Lower lobe of right lung (tissue), 2 donors: ENCODE measurements at regions not wholly inside any gene's neighbourhood (a gene's known extent, or its start where the extent isn't known, plus 50 kb on each side); places are given as distances from the start of the nearest gene placed in this dataset.
"Not testable (repeated sequence)": the region's sequence is repeated elsewhere in the genome, so short reads cannot be mapped to it uniquely, and the experiment has no call there.

Experiments used
- ATAC-seq, 2 donors: fragments of 200-7000 bp; cut with Tn5 transposase; one replicate each; pipeline ENCODE4 v1.9.1; 2020 to 2022; ENCODE audit warnings: mild to moderate bottlenecking in 2 of 2, moderate library complexity in 2 of 2
- DNase-seq: peaks from one replicate; pipeline ENCODE4 v3.0.0-alpha.2; 2020
- H3K27ac ChIP-seq: fragments of 200-600 bp; one replicate; pipeline ENCODE4 v1.8.0; 2022
- H3K27me3 ChIP-seq: fragments of 200-600 bp; one replicate; pipeline ENCODE4 v1.8.0; 2022; ENCODE audit warnings: low read depth
- H3K36me3 ChIP-seq: fragments of 200-600 bp; one replicate; pipeline ENCODE4 v1.8.0; 2022; ENCODE audit warnings: mild to moderate bottlenecking
- H3K4me1 ChIP-seq: fragments of 200-600 bp; one replicate; pipeline ENCODE4 v1.8.0; 2022
- H3K4me3 ChIP-seq: fragments of 200-600 bp; one replicate; pipeline ENCODE4 v1.8.0; 2022; ENCODE audit warnings: mild to moderate bottlenecking
- H3K9me3 ChIP-seq: fragments of 200-600 bp; one replicate; pipeline ENCODE4 v1.8.0; 2022
- intact Hi-C: fragments of 100-400 bp; cut with DNase I; formaldehyde crosslinking; loops from one replicate; pipeline ENCODE4 v1.11.0; 2022
- TF ChIP-seq, protein P1 (sequence below): fragments of 200-600 bp; IDR thresholded peaks from one replicate; pipeline ENCODE4 v1.8.0; 2022; ENCODE audit warnings: antibody characterized with exemption, mild to moderate bottlenecking
- donor health status: DM: no; HTN: yes; CAD: no; lungs with severe emphysema.

DNA sequence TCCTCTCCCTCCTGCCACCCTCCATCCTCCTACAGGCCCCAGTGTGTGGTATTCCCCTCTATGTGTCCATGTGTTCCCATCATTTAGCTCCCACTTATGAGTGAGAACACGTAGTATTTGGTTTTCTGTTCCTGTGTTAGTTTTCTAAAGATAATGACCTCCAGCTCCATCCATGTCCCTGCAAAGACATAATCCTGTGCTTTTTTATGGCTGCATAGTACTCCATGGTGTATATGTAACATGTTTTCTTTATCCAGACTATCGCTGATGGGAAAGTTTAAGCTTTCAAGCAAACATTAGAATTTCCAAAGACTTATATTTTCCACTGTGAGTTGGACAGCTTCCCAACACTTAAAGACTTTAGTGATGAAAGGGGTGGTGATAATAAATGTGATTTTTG, 105.9 kb upstream of the PIAS1 start:
- DNase-seq (no peak), ATAC-seq (no peak)
- TF ChIP-seq, protein P1, sequence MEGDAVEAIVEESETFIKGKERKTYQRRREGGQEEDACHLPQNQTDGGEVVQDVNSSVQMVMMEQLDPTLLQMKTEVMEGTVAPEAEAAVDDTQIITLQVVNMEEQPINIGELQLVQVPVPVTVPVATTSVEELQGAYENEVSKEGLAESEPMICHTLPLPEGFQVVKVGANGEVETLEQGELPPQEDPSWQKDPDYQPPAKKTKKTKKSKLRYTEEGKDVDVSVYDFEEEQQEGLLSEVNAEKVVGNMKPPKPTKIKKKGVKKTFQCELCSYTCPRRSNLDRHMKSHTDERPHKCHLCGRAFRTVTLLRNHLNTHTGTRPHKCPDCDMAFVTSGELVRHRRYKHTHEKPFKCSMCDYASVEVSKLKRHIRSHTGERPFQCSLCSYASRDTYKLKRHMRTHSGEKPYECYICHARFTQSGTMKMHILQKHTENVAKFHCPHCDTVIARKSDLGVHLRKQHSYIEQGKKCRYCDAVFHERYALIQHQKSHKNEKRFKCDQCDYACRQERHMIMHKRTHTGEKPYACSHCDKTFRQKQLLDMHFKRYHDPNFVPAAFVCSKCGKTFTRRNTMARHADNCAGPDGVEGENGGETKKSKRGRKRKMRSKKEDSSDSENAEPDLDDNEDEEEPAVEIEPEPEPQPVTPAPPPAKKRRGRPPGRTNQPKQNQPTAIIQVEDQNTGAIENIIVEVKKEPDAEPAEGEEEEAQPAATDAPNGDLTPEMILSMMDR, result no peak
- no peak overlapping the region for H3K27ac ChIP-seq
- H3K27me3 ChIP-seq, result no peaks in the 10 kb centered on the region
- intact Hi-C loops, result no loop called here
- H3K4me3 ChIP-seq, result no peak overlapping the region
- H3K4me1 ChIP-seq, result peaks cover 13% of the 10 kb centered on the region
- H3K9me3 ChIP-seq, result no peaks in the 10 kb centered on the region
- H3K36me3 ChIP-seq, result no peaks in the 10 kb centered on the region

DNA sequence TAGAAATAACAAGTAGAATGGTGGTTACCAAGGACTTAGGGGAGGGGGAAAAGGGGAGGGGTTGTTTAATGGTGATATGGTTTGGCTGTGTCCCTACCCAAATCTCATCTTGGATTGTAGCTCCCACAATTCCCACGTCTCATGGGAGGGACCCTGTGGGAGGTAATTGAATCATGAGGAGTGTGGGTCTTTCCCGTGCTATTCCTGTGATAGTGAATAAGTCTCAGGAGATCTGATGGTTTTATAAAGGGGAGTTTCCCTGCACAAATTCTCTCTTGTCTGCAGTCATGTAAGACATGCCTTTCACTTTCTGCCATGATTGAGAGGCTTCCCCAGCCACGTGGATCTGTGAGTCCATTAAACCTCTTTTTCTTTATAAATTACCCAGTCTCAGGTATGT, 102.9 kb upstream of the PIAS1 start:
- H3K27me3 ChIP-seq, H3K27ac ChIP-seq, H3K9me3 ChIP-seq, ATAC-seq, H3K4me1 ChIP-seq, H3K36me3 ChIP-seq, DNase-seq, intact Hi-C loops, H3K4me3 ChIP-seq: not testable (repeated sequence)

DNA sequence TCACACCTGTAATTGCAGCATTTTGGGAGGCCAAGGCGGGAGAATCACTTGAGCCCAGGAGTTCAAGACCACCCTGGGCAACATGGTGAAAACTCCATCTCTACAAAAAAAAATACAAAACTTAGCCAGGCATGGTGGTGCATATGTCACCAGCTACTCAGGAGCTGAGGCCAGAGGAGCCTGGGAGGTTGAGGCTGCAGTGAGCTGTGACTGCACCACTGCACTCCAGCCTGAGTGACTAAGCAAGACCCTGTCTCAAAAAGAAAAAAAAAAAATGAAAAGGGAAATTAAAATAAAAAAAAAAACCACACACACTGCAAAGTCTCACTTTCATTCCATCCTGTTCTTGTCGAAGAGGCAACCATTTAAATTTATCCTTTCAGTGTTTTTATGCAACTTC, 100.8 kb upstream of the PIAS1 start:
- Histone ChIP-seq H3K27me3 (no peaks in the 10 kb centered on the region), H3K4me3 (no peak overlapping the region), H3K27ac (no peak overlapping the region), H3K36me3 (no peaks in the 10 kb centered on the region), H3K9me3 (no peaks in the 10 kb centered on the region), H3K4me1 (no peaks in the 10 kb centered on the region)
- DNase-seq (no peak), ATAC-seq (no peak)
- TF ChIP-seq, protein P1, result no peak
- intact Hi-C loops, result no loop called here

DNA sequence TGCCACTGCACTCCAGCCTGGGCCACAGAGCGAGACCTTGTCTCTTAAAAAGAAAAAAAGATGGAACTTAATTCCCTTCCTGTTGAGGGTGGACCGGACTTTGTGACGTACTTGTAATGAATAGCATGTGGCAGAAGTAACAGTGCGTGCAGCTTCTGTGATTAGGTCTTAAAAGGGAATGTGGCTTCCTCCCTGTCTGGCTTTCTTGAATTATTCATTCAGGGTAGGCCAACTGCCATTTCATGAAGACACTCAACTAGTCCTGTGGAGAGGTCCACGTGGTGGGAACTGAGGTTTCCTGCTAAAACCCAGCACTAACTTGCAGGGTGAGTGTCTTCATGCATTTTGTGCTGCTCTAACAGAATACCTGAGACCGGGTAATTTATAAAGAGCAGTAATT, 98.9 kb upstream of the PIAS1 start:
- Histone ChIP-seq H3K4me3 (no peak overlapping the region), H3K27ac (no peak overlapping the region), H3K27me3 (no peaks in the 10 kb centered on the region), H3K4me1 (no peaks in the 10 kb centered on the region), H3K36me3 (no peaks in the 10 kb centered on the region), H3K9me3 (no peaks in the 10 kb centered on the region)
- intact Hi-C loops, result no loop called here
- no peak for ATAC-seq
- no peak for DNase-seq
- TF ChIP-seq, protein P1, result no peak

DNA sequence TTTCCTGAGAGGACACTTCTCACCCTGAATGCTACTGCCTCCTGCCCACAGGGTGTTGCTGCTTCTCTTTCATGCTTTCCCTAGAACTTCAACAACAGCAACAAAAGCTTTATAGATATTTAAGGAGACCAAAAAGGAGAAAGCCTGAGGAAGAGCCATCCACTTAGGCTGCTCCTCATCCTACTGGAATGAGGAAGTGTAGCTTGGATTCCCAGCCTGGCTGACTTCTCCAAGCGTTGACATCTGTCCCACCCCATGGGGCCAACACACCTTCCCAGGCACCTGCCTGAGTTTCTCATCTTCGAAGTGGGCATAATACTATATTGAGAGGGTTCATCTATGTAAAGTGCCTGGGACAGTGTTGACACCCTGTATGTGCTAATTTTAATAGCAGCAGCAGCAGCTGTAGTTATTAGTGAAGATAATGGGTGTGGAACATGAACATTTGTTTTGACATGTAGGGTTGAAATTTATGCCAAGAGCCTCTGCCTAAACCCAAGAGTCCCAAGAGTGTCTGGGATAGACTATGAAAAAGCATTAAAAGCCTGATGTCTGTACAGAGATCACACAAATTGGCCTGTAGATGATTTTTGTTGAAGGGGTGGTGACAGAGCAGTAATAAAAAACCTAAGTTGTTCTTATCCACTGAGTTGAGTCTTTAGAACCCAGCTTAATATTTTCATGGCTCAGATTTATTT, 96.5 kb upstream of the PIAS1 start:
- no peak for ATAC-seq
- intact Hi-C loops, result no loop called here
- TF ChIP-seq, protein P1, result no peak

DNA sequence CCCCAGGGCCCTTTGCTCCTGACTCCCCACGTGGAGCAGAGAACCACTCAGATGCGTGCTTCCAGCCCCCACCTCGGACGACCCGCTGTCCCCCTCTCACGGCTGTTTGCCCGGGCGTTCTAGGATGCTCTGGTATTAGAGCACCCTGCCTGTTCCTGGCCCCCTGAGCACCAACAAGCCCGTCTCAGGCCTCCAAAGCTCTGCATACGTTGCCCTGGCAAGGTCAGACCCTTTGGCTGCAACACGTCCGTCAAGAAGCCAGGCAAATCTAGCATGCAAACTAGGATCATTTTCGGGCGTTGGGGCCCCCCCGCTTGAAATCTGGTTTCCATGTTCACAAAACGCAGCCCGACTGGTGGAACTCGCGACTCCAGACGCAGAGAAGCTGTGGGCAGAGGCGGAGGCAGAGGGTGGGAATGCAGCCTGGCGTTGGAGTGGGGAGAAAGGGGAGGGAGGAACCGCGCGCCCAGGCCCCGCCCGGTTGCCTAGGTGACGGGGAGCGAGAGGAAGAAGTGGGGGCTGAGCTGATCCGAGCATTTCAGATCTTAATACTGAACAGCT, 86.2 kb upstream of the PIAS1 start:
- Histone ChIP-seq H3K27me3 (no peaks in the 10 kb centered on the region), H3K36me3 (no peaks in the 10 kb centered on the region), H3K4me3 (peak overlapping the region; percentile 43), H3K4me1 (peaks cover 13% of the 10 kb centered on the region), H3K9me3 (no peaks in the 10 kb centered on the region), H3K27ac (peak overlapping the region; percentile 15)
- intact Hi-C loops, result no loop called here
- DNase-seq (peak; percentile 90), ATAC-seq (peak; percentile 97 to 99)
- TF ChIP-seq, protein P1, result no peak

More for the DNA sequence above, 96.5 kb upstream of the PIAS1 start:
- Histone ChIP-seq H3K4me1 (no peaks in the 10 kb centered on the region), H3K4me3 (no peak overlapping the region), H3K27ac (no peak overlapping the region), H3K27me3 (no peaks in the 10 kb centered on the region), H3K9me3 (no peaks in the 10 kb centered on the region), H3K36me3 (no peaks in the 10 kb centered on the region)
- no peak for DNase-seq
